ENCODE measurements at regions not wholly inside any gene's neighbourhood (a gene's known extent, or its start where the extent isn't known, plus 50 kb on each side); places are given as distances from the start of the nearest gene placed in this dataset.

- no peak for TF ChIP-seq CTCF (conservative IDR thresholded peaks at IDR 0.05; ENCODE audit: low read depth, low read length)
- no peak for DNase-seq (ENCODE audit: low read depth)
- H3K4me3 ChIP-seq (ENCODE audit: low read depth, low read length): no peak overlapping the region
Measured at GRCh38 chr4:110823251-110823650, 200.4 kb upstream of the PITX2 start.

GRCh38 chr4:110824344-110824743, 201.5 kb upstream of the PITX2 start:
- H3K4me3 ChIP-seq (ENCODE audit: low read depth, low read length): no peak overlapping the region
- TF ChIP-seq CTCF (conservative IDR thresholded peaks at IDR 0.05; ENCODE audit: low read depth, low read length): no peak
- no peak for DNase-seq (ENCODE audit: low read depth)

- H3K4me3 ChIP-seq (ENCODE audit: low read depth, low read length): no peak overlapping the region
- TF ChIP-seq CTCF (conservative IDR thresholded peaks at IDR 0.05; ENCODE audit: low read depth, low read length): peak; percentile 4
- no peak for DNase-seq (ENCODE audit: low read depth)
Measured at GRCh38 chr4:110826656-110827055, 203.8 kb upstream of the PITX2 start.

- no peak for TF ChIP-seq CTCF (conservative IDR thresholded peaks at IDR 0.05; ENCODE audit: low read depth, low read length)
- no peak overlapping the region for H3K4me3 ChIP-seq (ENCODE audit: low read depth, low read length)
- DNase-seq (ENCODE audit: low read depth): peak; percentile 18
Measured at GRCh38 chr4:110830461-110830860, 207.6 kb upstream of the PITX2 start.

GRCh38 chr4:110837896-110838450, 215.1 kb upstream of the PITX2 start:
- TF ChIP-seq CTCF (conservative IDR thresholded peaks at IDR 0.05; ENCODE audit: low read depth, low read length): no peak
- no peak for DNase-seq (ENCODE audit: low read depth)
- H3K4me3 ChIP-seq (ENCODE audit: low read depth, low read length): no peak overlapping the region

- no peak for TF ChIP-seq CTCF (conservative IDR thresholded peaks at IDR 0.05; ENCODE audit: low read depth, low read length)
- H3K4me3 ChIP-seq (ENCODE audit: low read depth, low read length): no peak overlapping the region
- no peak for DNase-seq (ENCODE audit: low read depth)
Measured at GRCh38 chr4:110840221-110840654, 217.4 kb upstream of the PITX2 start.

GRCh38 chr4:110848787-110849186, 225.9 kb upstream of the PITX2 start:
- no peak overlapping the region for H3K4me3 ChIP-seq (ENCODE audit: low read depth, low read length)
- DNase-seq (ENCODE audit: low read depth): no peak
- no peak for TF ChIP-seq CTCF (conservative IDR thresholded peaks at IDR 0.05; ENCODE audit: low read depth, low read length)
